ENCODE measurements at regions not wholly inside any gene's neighbourhood (a gene's known extent, or its start where the extent isn't known, plus 50 kb on each side); places are given as distances from the start of the nearest gene placed in this dataset.
"Not testable (repeated sequence)": the region's sequence is repeated elsewhere in the genome, so short reads cannot be mapped to it uniquely, and the experiment has no call there.

GRCh38 chr11:25615841-25616240, 716.1 kb upstream of the ANO3 start:
- DNase-seq (ENCODE audit: low spot score), result no peak

- DNase-seq (ENCODE audit: low spot score), result no peak
Measured at GRCh38 chr11:25625094-25625493, 706.8 kb upstream of the ANO3 start.

GRCh38 chr11:25628030-25628429, 703.9 kb upstream of the ANO3 start:
- DNase-seq (ENCODE audit: low spot score), result no peak

- DNase-seq (ENCODE audit: low spot score), result no peak
Measured at GRCh38 chr11:25633230-25633629, 698.7 kb upstream of the ANO3 start.

GRCh38 chr11:25649220-25649619, 682.7 kb upstream of the ANO3 start:
- DNase-seq (ENCODE audit: low spot score), result not testable (repeated sequence)

GRCh38 chr11:25650319-25650718, 681.6 kb upstream of the ANO3 start:
- no peak for DNase-seq (ENCODE audit: low spot score)

- no peak for DNase-seq (ENCODE audit: low spot score)
Measured at GRCh38 chr11:25655636-25656035, 676.3 kb upstream of the ANO3 start.

GRCh38 chr11:25658916-25659315, 673.0 kb upstream of the ANO3 start:
- DNase-seq (ENCODE audit: low spot score), result no peak

- DNase-seq (ENCODE audit: low spot score), result no peak
Measured at GRCh38 chr11:25659706-25660105, 672.2 kb upstream of the ANO3 start.

- DNase-seq (ENCODE audit: low spot score), result no peak
Measured at GRCh38 chr11:25667871-25668270, 664.1 kb upstream of the ANO3 start.

- DNase-seq (ENCODE audit: low spot score), result no peak
Measured at GRCh38 chr11:25691959-25692358, 640.0 kb upstream of the ANO3 start.

- DNase-seq (ENCODE audit: low spot score), result no peak
Measured at GRCh38 chr11:25702417-25702816, 629.5 kb upstream of the ANO3 start.

- no peak for DNase-seq (ENCODE audit: low spot score)
Measured at GRCh38 chr11:25710975-25711374, 621.0 kb upstream of the ANO3 start.

GRCh38 chr11:25727944-25728343, 604.0 kb upstream of the ANO3 start:
- no peak for DNase-seq (ENCODE audit: low spot score)

GRCh38 chr11:25730230-25730629, 601.7 kb upstream of the ANO3 start:
- DNase-seq (ENCODE audit: low spot score), result no peak

GRCh38 chr11:25733777-25734176, 598.2 kb upstream of the ANO3 start:
- no peak for DNase-seq (ENCODE audit: low spot score)

- peak; percentile 26 for DNase-seq (ENCODE audit: low spot score)
Measured at GRCh38 chr11:25734591-25735211, 597.2 kb upstream of the ANO3 start.

- no peak for DNase-seq (ENCODE audit: low spot score)
Measured at GRCh38 chr11:25737071-25737675, 594.8 kb upstream of the ANO3 start.

- no peak for DNase-seq (ENCODE audit: low spot score)
Measured at GRCh38 chr11:25741886-25742285, 590.0 kb upstream of the ANO3 start.

- DNase-seq (ENCODE audit: low spot score), result no peak
Measured at GRCh38 chr11:25742800-25743199, 589.1 kb upstream of the ANO3 start.

- DNase-seq (ENCODE audit: low spot score), result no peak
Measured at GRCh38 chr11:25755381-25755780, 576.5 kb upstream of the ANO3 start.

- DNase-seq (ENCODE audit: low spot score), result no peak
Measured at GRCh38 chr11:25755918-25756584, 575.9 kb upstream of the ANO3 start.

- DNase-seq (ENCODE audit: low spot score), result no peak
Measured at GRCh38 chr11:25758145-25758661, 573.7 kb upstream of the ANO3 start.

All from iPS-NIHi11 (cell line).